Activated CD4-positive, alpha-beta T cell treated with anti-CD3 and anti-CD28 coated beads for 36 hours (primary cell): ENCODE measurements at regions not wholly inside any gene's neighbourhood (a gene's known extent, or its start where the extent isn't known, plus 50 kb on each side); places are given as distances from the start of the nearest gene placed in this dataset.

Experiments used
- ATAC-seq: fragments of 200-7000 bp; cut with Tn5 transposase; one replicate; pipeline ENCODE4 v1.10.0; 2021; ENCODE audit warnings: mild to moderate bottlenecking, moderate library complexity
- CTCF ChIA-PET: fragments of 350-600 bp; sonication (Branson Sonifier 250); formaldehyde crosslinking; loops from one replicate; lab custom pipeline; 2021; ENCODE audit warnings: antibody characterized with exemption; lab: Charles Lee
- POLR2A ChIA-PET: fragments of 350-600 bp; sonication (Branson Sonifier 250); formaldehyde crosslinking; loops from one replicate; lab custom pipeline; 2021; ENCODE audit warnings: antibody characterized with exemption, inconsistent platforms; lab: Charles Lee
- DNase-seq: peaks from one replicate; pipeline ENCODE4 v3.0.0-alpha.2; 2020
- H3K27ac Mint-ChIP-seq: one replicate; pipeline ENCODE4 v1.8.0; 2021; ENCODE audit warnings: mixed read lengths
- H3K27me3 Mint-ChIP-seq: one replicate; pipeline ENCODE4 v1.8.0; 2021; ENCODE audit warnings: mixed read lengths
- H3K36me3 Mint-ChIP-seq: one replicate; pipeline ENCODE4 v1.8.0; 2021; ENCODE audit warnings: low read depth, mixed read lengths
- H3K4me1 Mint-ChIP-seq: one replicate; pipeline ENCODE4 v1.8.0; 2021; ENCODE audit warnings: mixed read lengths
- H3K4me3 Mint-ChIP-seq: one replicate; pipeline ENCODE4 v1.8.0; 2021; ENCODE audit warnings: mild to moderate bottlenecking, moderate library complexity, mixed read lengths
- H3K9me3 Mint-ChIP-seq: one replicate; pipeline ENCODE4 v1.8.0; 2021; ENCODE audit warnings: low read depth, mixed read lengths
- intact Hi-C, 2 experiments: fragments of 100-400 bp; cut with DNase I in 1 of 2; cut with micrococcal nuclease in 1 of 2; formaldehyde crosslinking; loops; one replicate each; pipeline versions ENCODE4 v1.14.2 to v1.15.1; 2022 to 2024; cut with DNase I, micrococcal nuclease

DNA sequence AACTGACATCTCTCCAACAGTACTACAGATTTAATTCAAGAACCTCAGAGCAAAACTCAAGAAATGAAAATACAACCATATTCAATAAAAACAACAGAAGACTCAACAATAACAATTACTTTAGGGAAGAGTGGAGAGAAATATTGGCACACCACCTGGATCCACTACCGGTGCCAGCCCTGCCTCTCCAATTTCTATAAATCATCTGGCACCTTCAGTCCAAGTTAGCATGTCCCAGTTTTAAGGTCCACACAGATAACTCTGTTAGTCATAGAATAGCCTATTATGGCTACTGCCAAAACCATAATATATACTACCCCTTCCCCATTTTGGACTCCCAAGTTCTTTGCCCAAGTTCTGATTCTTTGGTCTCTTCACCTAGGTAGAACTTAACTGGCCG is 69.9 kb upstream of the PSMA6 start:
- Mint-ChIP-seq H3K27ac (peak overlapping the region; percentile 57), H3K9me3 (no peaks in the 10 kb centered on the region), H3K4me3 (no peak overlapping the region), H3K36me3 (peaks cover 2% of the 10 kb centered on the region), H3K27me3 (no peaks in the 10 kb centered on the region), H3K4me1 (peaks cover 29% of the 10 kb centered on the region)
- POLR2A ChIA-PET = no interaction called here
- intact Hi-C loops = loop anchor here (5.0 to 10.0 kb wide), 2 partner anchors 65 to 462 kb away; no protein-coding TSS in a partner anchor
- ATAC-seq (no peak), DNase-seq (no peak)
- CTCF ChIA-PET = interaction anchor here (0.6 kb wide), 1 partner anchor 194 kb away, joined by 3 read pairs; no protein-coding TSS in a partner anchor

DNA sequence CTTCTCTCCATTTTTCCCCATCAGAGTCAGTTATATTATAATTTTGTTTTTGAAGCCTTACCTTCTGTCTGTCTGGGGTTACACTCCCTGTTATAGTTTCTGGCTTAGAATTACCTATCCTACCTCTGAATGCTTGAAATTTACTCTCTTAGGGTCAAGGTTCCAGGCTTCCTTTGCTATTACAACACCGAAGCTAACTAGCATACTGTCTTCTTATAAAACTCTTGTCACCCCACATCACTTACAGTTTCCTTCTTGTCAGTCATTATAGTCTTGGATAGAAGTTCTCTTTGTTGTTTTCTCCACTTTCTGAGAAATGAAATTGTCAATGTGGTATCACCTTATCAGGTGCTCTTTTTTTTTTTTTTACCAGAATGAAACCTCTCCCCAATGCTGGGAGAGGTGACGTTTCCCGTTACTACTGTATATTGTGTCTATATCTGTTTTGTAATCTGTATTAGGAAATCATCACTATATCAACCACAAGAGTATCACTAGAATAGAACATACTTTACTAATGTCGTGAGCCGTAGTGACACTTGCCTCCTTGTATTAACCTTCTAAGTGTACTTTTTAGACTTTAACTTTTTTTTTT is 69.2 kb upstream of the PSMA6 start:
- intact Hi-C loops = loop anchor here (5.0 to 10.0 kb wide), 2 partner anchors 64 to 462 kb away; no protein-coding TSS in a partner anchor
- H3K27ac Mint-ChIP-seq = peak overlapping the region; percentile 57
- CTCF ChIA-PET = interaction anchor here (0.6 to 1.7 kb wide), 2 partner anchors 193 kb away, joined by 3 to 8 read pairs; no protein-coding TSS in a partner anchor

GRCh38 chr14:35223927-35224326 is 68.3 kb upstream of the PSMA6 start:
- no peak overlapping the region for H3K4me3 Mint-ChIP-seq
- no peak overlapping the region for H3K27ac Mint-ChIP-seq
- intact Hi-C loops = loop anchor here (5.0 to 10.0 kb wide), 2 partner anchors 63 to 461 kb away; no protein-coding TSS in a partner anchor
- H3K27me3 Mint-ChIP-seq = no peaks in the 10 kb centered on the region
- ATAC-seq (peak; percentile 28), DNase-seq (no peak)
- POLR2A ChIA-PET = no interaction called here
- CTCF ChIA-PET = interaction anchor here (0.7 to 2.5 kb wide), 5 partner anchors 9 to 243 kb away, joined by 3 to 15 read pairs (median 3); no protein-coding TSS in a partner anchor
- peaks cover 2% of the 10 kb centered on the region for H3K36me3 Mint-ChIP-seq
- H3K9me3 Mint-ChIP-seq = no peaks in the 10 kb centered on the region
- peaks cover 30% of the 10 kb centered on the region for H3K4me1 Mint-ChIP-seq

More for the DNA sequence above, 69.2 kb upstream of the PSMA6 start:
- DNase-seq = no peak
- H3K4me3 Mint-ChIP-seq = no peak overlapping the region
- H3K27me3 Mint-ChIP-seq = no peaks in the 10 kb centered on the region
- peak; percentile 55 for ATAC-seq
- peaks cover 2% of the 10 kb centered on the region for H3K36me3 Mint-ChIP-seq
- H3K4me1 Mint-ChIP-seq = peaks cover 29% of the 10 kb centered on the region
- POLR2A ChIA-PET = no interaction called here
- H3K9me3 Mint-ChIP-seq = no peaks in the 10 kb centered on the region

DNA sequence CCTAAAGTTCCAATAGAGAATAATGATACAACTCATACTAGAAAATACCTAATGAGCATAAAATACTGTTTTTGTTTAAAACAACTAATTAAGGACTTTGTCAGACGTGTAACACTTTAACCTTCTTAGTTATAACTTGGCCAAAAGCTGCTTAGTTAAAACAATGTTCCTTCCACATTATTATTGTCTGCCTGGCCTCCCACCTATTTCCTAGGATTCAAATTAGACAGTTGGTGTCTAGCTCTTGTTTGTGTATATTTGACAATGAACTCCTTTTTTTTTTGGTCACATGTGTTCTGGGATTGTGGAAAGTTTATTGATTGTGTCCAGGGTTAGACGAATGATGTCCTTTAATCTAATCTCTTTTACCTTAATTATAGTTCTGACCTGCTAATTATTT is 67.6 kb upstream of the PSMA6 start:
- no peak overlapping the region for H3K4me3 Mint-ChIP-seq
- H3K4me1 Mint-ChIP-seq = peaks cover 37% of the 10 kb centered on the region
- no peaks in the 10 kb centered on the region for H3K9me3 Mint-ChIP-seq
- ATAC-seq (no peak), DNase-seq (no peak)
- intact Hi-C loops = loop anchor here (5.0 to 10.0 kb wide), 3 partner anchors 63 to 460 kb away; no protein-coding TSS in a partner anchor
- no peak overlapping the region for H3K27ac Mint-ChIP-seq
- ChIA-PET POLR2A (interaction anchor here (0.5 to 0.7 kb wide), 3 partner anchors 26 to 215 kb away, joined by 3 to 10 read pairs (median 3); no protein-coding TSS in a partner anchor), CTCF (interaction anchor here (0.6 to 2.5 kb wide), 9 partner anchors 10 to 244 kb away, joined by 3 to 15 read pairs (median 3); partner anchors contain the start of gene PSMA6)
- H3K36me3 Mint-ChIP-seq = peaks cover 2% of the 10 kb centered on the region
- H3K27me3 Mint-ChIP-seq = no peaks in the 10 kb centered on the region

DNA sequence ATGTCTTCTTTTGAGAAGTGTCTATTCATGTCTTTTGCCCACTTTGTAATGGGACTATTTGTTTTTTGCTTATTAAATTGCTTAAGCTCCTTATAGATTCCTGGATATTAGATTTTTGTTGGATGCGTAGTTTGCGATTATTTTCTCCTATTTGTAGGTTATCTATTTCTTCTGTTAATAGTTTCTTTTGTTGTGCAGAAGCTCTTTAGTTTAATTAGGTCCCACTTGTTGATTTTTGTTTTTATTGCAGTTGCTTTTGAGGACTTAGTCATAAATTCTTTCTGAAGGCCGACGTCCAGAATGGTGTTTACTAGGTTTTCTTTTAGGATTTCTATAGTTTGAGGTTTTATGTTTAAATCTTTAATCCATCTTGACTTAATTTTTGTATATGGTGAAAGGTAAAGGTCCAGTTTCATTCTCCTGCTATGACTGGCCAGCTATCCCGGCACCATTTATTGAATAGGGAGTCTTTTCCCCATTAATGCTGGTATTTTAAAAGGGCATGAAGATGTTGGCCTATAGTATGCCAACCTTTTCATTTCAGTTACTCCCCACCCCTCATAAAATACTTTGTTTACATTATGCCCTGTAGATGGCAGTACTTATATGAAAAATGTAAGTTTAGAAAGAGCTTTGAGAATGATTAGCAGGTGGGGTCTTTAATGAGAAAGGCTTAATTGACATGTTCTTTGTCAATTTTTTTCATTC is 62.9 kb upstream of the PSMA6 start:
- Mint-ChIP-seq H3K36me3 (peaks cover 4% of the 10 kb centered on the region), H3K27ac (peak overlapping the region; percentile 51), H3K4me3 (no peak overlapping the region), H3K4me1 (peaks cover 27% of the 10 kb centered on the region), H3K27me3 (no peaks in the 10 kb centered on the region), H3K9me3 (no peaks in the 10 kb centered on the region)
- DNase-seq (no peak), ATAC-seq (peak; percentile 63)
- intact Hi-C loops = loop anchor here (1.0 to 10.0 kb wide), 7 partner anchors 58 to 456 kb away; no protein-coding TSS in a partner anchor
- POLR2A ChIA-PET = interaction anchor here (1.0 to 1.4 kb wide), 2 partner anchors 176 to 187 kb away, joined by 3 to 5 read pairs; partner anchors contain the start of gene NFKBIA
- CTCF ChIA-PET = interaction anchor here (0.6 to 4.6 kb wide), 44 partner anchors 8 to 247 kb away, joined by 3 to 85 read pairs (median 3); partner anchors contain the start of genes NFKBIA and PRORP

- CTCF ChIA-PET = interaction anchor here (0.6 to 4.6 kb wide), 44 partner anchors 9 to 246 kb away, joined by 3 to 85 read pairs (median 3); partner anchors contain the start of genes NFKBIA and PRORP
- ATAC-seq = no peak
- H3K27me3 Mint-ChIP-seq = no peaks in the 10 kb centered on the region
- no peak for DNase-seq
- peak overlapping the region; percentile 51 for H3K27ac Mint-ChIP-seq
- peaks cover 26% of the 10 kb centered on the region for H3K4me1 Mint-ChIP-seq
- peaks cover 4% of the 10 kb centered on the region for H3K36me3 Mint-ChIP-seq
- no peaks in the 10 kb centered on the region for H3K9me3 Mint-ChIP-seq
- POLR2A ChIA-PET = interaction anchor here (1.0 to 1.4 kb wide), 2 partner anchors 175 to 186 kb away, joined by 3 to 5 read pairs; partner anchors contain the start of gene NFKBIA
- intact Hi-C loops = loop anchor here (1.0 to 10.0 kb wide), 7 partner anchors 57 to 455 kb away; no protein-coding TSS in a partner anchor
- no peak overlapping the region for H3K4me3 Mint-ChIP-seq
Measured at GRCh38 chr14:35229792-35230089, 62.4 kb upstream of the PSMA6 start.

GRCh38 chr14:35231207-35231760 is 60.9 kb upstream of the PSMA6 start:
- Mint-ChIP-seq H3K27me3 (no peaks in the 10 kb centered on the region), H3K4me1 (peaks cover 25% of the 10 kb centered on the region), H3K9me3 (no peaks in the 10 kb centered on the region), H3K27ac (no peak overlapping the region), H3K4me3 (no peak overlapping the region), H3K36me3 (peaks cover 4% of the 10 kb centered on the region)
- DNase-seq (no peak), ATAC-seq (no peak)
- ChIA-PET CTCF (interaction anchor here (0.7 to 4.6 kb wide), 9 partner anchors 10 to 191 kb away, joined by 3 to 85 read pairs (median 4); no protein-coding TSS in a partner anchor), POLR2A (no interaction called here)
- intact Hi-C loops = no loop called here

DNA sequence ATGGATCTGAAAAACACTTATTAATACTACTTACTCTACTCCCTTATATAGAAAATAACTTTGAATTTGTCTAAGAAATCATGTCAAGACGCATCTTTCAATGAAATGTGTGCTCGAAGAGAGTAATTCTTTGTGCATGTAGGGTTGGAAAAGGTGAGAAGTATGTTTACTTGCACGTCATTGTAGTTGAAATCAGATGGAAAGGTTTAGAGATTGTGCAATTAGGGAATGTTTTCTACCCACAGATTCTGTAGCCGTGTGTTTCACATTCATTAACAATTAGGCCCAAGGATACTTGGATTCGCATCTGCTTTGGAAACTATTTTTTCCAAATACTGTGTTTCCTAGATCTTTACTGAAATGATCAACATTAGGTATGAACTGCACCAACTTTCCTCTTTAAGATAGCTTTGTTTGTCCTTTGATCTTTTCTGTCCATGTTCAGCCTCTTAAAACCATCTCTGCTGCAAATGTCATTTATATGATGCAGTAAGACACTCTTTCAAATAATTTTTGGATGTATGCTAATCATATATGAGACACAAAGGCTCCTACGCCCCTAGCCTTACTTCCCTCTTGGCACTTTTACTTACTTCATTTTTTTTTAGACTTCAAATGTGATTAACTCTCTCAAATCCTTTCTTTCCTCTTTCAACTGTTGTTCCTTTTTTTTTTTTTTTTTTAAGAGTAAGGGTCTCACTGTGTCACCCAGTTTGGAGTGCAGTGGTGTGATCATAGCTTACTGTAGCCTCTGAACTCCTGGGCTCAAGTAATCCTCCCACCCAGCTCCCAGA is 58.0 kb upstream of the PSMA6 start:
- H3K27me3 Mint-ChIP-seq = no peaks in the 10 kb centered on the region
- peaks cover 22% of the 10 kb centered on the region for H3K4me1 Mint-ChIP-seq
- ChIA-PET CTCF (interaction anchor here (1.0 kb wide), 1 partner anchor 10 kb away, joined by 3 read pairs; no protein-coding TSS in a partner anchor), POLR2A (interaction anchor here (1.6 kb wide), 1 partner anchor 171 kb away, joined by 5 read pairs; the partner anchor contains the start of gene NFKBIA)
- no peak for DNase-seq
- intact Hi-C loops = no loop called here
- H3K4me3 Mint-ChIP-seq = no peak overlapping the region
- H3K9me3 Mint-ChIP-seq = no peaks in the 10 kb centered on the region
- peaks cover 5% of the 10 kb centered on the region for H3K36me3 Mint-ChIP-seq
- H3K27ac Mint-ChIP-seq = no peak overlapping the region
- no peak for ATAC-seq

- Mint-ChIP-seq H3K27me3 (no peaks in the 10 kb centered on the region), H3K27ac (no peak overlapping the region), H3K9me3 (no peaks in the 10 kb centered on the region), H3K36me3 (peaks cover 8% of the 10 kb centered on the region), H3K4me1 (peaks cover 10% of the 10 kb centered on the region), H3K4me3 (no peak overlapping the region)
- POLR2A ChIA-PET = interaction anchor here (0.6 kb wide), 1 partner anchor 168 kb away, joined by 3 read pairs; no protein-coding TSS in a partner anchor
- CTCF ChIA-PET = interaction anchor here (1.1 to 1.9 kb wide), 4 partner anchors 10 to 169 kb away, joined by 4 to 8 read pairs (median 6); partner anchors contain the start of gene NFKBIA
- ATAC-seq = no peak
- intact Hi-C loops = no loop called here
- no peak for DNase-seq
Measured at GRCh38 chr14:35235840-35236239, 56.3 kb upstream of the PSMA6 start.

- H3K36me3 Mint-ChIP-seq = peaks cover 8% of the 10 kb centered on the region
- H3K27me3 Mint-ChIP-seq = no peaks in the 10 kb centered on the region
- DNase-seq (no peak), ATAC-seq (no peak)
- no peak overlapping the region for H3K4me3 Mint-ChIP-seq
- no peak overlapping the region for H3K27ac Mint-ChIP-seq
- peaks cover 4% of the 10 kb centered on the region for H3K4me1 Mint-ChIP-seq
- POLR2A ChIA-PET = no interaction called here
- CTCF ChIA-PET = interaction anchor here (1.9 kb wide), 1 partner anchor 50 kb away, joined by 6 read pairs; no protein-coding TSS in a partner anchor
- intact Hi-C loops = no loop called here
- no peaks in the 10 kb centered on the region for H3K9me3 Mint-ChIP-seq
Measured at GRCh38 chr14:35236806-35237205, 55.4 kb upstream of the PSMA6 start.
